T-helper 17 cell (primary cell): ENCODE measurements at regions not wholly inside any gene's neighbourhood (a gene's known extent, or its start where the extent isn't known, plus 50 kb on each side); places are given as distances from the start of the nearest gene placed in this dataset.

ENCODE experiments used
- ATAC-seq: fragments of 150-1000 bp; cut with Tn5 transposase; 2 replicates; pipeline ENCODE4 v1.10.0; 2021; ENCODE audit warnings: mild to moderate bottlenecking, moderate library complexity
- DNase-seq, 3 donors: peaks; one replicate each; pipeline versions ENCODE4 v3.0.0 to v3.0.0-alpha.2; 2020 to 2021
- H3K9me3 ChIP-seq: one replicate; pipeline ENCODE4 v1.7.0; 2013; ENCODE audit warnings: low read length, mild to moderate bottlenecking; ENCODE audit not compliant: control insufficient read depth, poor library complexity, severe bottlenecking
- H3K27ac Mint-ChIP-seq: one replicate; pipeline ENCODE4 v1.8.0; 2022; ENCODE audit warnings: mild to moderate bottlenecking, moderate library complexity, mixed read lengths
- H3K27me3 Mint-ChIP-seq: one replicate; pipeline ENCODE4 v1.8.0; 2022; ENCODE audit warnings: mixed read lengths
- H3K36me3 Mint-ChIP-seq: one replicate; pipeline ENCODE4 v1.8.0; 2022; ENCODE audit warnings: low read depth, mixed read lengths
- H3K4me1 Mint-ChIP-seq: one replicate; pipeline ENCODE4 v1.8.0; 2022; ENCODE audit warnings: mild to moderate bottlenecking, mixed read lengths
- H3K4me3 Mint-ChIP-seq: one replicate; pipeline ENCODE4 v1.8.0; 2022; ENCODE audit warnings: mild to moderate bottlenecking, moderate library complexity, mixed read lengths

DNA sequence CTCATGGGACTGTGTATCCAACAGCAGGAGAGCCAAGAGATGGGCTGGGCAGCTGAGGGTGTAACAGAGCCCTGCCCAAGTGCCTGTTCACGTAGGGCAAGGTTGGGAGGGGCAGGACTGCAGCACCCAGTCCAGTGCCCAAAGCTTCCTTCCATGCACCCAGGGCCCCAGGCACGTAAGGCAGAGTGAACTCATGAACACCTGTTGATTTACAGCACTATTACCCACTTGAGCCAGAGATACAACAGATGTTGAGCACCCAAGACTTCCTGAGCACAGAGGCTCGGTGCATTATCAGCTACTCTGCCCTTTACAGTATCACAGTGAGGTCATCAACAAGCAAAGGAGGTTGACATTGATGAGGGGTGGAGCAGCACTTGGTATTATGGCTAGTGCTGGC lies 50.2 kb upstream of the FHL2 start:
- no peak overlapping the region for H3K27ac Mint-ChIP-seq
- no peaks in the 10 kb centered on the region for H3K9me3 ChIP-seq
- DNase-seq = no peak

More for the DNA sequence above, 50.2 kb upstream of the FHL2 start:
- H3K4me1 Mint-ChIP-seq = no peaks in the 10 kb centered on the region
- no peak overlapping the region for H3K4me3 Mint-ChIP-seq
- ATAC-seq = no peak
- H3K27me3 Mint-ChIP-seq = peaks cover 75% of the 10 kb centered on the region
- peaks cover 5% of the 10 kb centered on the region for H3K36me3 Mint-ChIP-seq
